Ascending aorta (tissue), 2 donors: ENCODE measurements at regions not wholly inside any gene's neighbourhood (a gene's known extent, or its start where the extent isn't known, plus 50 kb on each side); places are given as distances from the start of the nearest gene placed in this dataset.

Experiments used
- DNase-seq, 2 donors: peaks; one replicate each; pipeline ENCODE4 v3.0.0-alpha.2; 2019; ENCODE audit warnings: low spot score in 2 of 2
- H3K27ac ChIP-seq, 2 donors: fragments of 200-600 bp; sonication (generic); one replicate each; pipeline ENCODE4 v1.5.1; 2016 to 2017; ENCODE audit warnings: mild to moderate bottlenecking in 1 of 2
- H3K27me3 ChIP-seq: fragments of 200-600 bp; sonication (generic); one replicate; pipeline ENCODE4 v1.5.1; 2017
- H3K36me3 ChIP-seq, 2 donors: fragments of 200-600 bp; sonication (generic); one replicate each; pipeline ENCODE4 v1.5.1; 2016
- H3K4me1 ChIP-seq, 2 donors: fragments of 200-600 bp; sonication (generic); one replicate each; pipeline ENCODE4 v1.5.1; 2016 to 2017; ENCODE audit warnings: mild to moderate bottlenecking in 1 of 2
- H3K4me3 ChIP-seq, 2 donors: fragments of 200-600 bp; sonication (generic); one replicate each; pipeline ENCODE4 v1.5.1; 2016 to 2017; ENCODE audit warnings: mild to moderate bottlenecking in 1 of 2
- H3K9me3 ChIP-seq, 2 donors: fragments of 200-600 bp; sonication (generic); one replicate each; pipeline ENCODE4 v1.5.1; 2016
- intact Hi-C: fragments of 100-400 bp; cut with DNase I; formaldehyde crosslinking; loops from one replicate; pipeline ENCODE4 v1.15.1; 2023
- TF ChIP-seq, protein P1 (sequence below), 3 experiments: fragments of 200-600 bp in 2 of 3; fragments of 450-650 bp in 1 of 3; sonication (generic) in 2 of 3; IDR thresholded peaks; one replicate each; pipeline ENCODE4 v1.5.1; 2016 to 2019; ENCODE audit warnings: antibody characterized with exemption in 3 of 3, mild to moderate bottlenecking in 1 of 3, moderate library complexity in 1 of 3

DNA sequence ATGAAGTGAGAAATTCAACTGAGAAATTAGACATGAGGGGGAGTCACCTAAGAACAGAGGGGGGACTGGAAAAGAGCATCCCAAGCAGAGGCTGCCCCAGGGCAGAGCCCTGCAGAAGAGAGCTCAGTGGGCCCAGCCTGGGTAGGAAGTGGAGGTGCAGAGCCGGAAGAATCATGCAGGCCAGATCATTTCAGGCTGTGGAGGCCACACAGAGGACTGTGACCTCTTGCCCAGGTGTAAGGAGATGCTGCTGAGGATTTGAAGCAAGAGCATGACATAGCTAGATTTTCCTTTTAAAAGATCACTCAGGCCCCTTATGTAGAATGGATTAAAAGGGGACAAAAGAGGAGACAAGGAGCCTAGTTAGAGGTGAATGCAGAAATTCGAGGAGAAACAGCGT lies 63.9 kb upstream of the SPATA13 start:
- TF ChIP-seq, protein P1, sequence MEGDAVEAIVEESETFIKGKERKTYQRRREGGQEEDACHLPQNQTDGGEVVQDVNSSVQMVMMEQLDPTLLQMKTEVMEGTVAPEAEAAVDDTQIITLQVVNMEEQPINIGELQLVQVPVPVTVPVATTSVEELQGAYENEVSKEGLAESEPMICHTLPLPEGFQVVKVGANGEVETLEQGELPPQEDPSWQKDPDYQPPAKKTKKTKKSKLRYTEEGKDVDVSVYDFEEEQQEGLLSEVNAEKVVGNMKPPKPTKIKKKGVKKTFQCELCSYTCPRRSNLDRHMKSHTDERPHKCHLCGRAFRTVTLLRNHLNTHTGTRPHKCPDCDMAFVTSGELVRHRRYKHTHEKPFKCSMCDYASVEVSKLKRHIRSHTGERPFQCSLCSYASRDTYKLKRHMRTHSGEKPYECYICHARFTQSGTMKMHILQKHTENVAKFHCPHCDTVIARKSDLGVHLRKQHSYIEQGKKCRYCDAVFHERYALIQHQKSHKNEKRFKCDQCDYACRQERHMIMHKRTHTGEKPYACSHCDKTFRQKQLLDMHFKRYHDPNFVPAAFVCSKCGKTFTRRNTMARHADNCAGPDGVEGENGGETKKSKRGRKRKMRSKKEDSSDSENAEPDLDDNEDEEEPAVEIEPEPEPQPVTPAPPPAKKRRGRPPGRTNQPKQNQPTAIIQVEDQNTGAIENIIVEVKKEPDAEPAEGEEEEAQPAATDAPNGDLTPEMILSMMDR (IDR thresholded peaks at IDR 0.05), result no peak
- Histone ChIP-seq H3K9me3 (no peaks in the 10 kb centered on the region), H3K27me3 (no peaks in the 10 kb centered on the region), H3K4me3 (no peak overlapping the region), H3K27ac (no peak overlapping the region), H3K36me3 (no peaks in the 10 kb centered on the region), H3K4me1 (no peaks in the 10 kb centered on the region)
- no peak for DNase-seq
- intact Hi-C loops, result no loop called here

DNA sequence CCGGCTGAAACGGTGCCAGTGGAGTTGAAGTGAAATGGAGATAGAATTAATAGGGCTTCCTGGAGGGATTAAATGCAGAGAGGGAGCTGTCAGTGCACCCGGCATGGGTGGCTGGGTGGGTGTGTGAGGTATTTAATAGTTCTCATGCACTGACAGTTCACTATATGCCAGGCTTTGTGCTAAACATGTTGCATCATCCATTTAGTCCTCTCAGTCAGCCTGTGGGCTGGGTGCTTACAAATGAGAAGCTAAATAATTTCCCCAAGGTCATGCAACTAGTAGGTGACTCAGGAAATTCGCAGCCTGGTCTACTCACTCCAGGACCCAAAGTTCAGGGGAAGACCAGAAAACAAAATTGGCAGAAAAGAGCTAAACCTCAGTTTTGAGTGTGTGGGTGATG lies 63.5 kb upstream of the SPATA13 start:
- Histone ChIP-seq H3K36me3 (no peaks in the 10 kb centered on the region), H3K27me3 (no peaks in the 10 kb centered on the region), H3K4me1 (no peaks in the 10 kb centered on the region), H3K9me3 (no peaks in the 10 kb centered on the region), H3K27ac (no peak overlapping the region), H3K4me3 (no peak overlapping the region)
- intact Hi-C loops, result no loop called here
- no peak for DNase-seq
- TF ChIP-seq, protein P1 (IDR thresholded peaks at IDR 0.05), result no peak

DNA sequence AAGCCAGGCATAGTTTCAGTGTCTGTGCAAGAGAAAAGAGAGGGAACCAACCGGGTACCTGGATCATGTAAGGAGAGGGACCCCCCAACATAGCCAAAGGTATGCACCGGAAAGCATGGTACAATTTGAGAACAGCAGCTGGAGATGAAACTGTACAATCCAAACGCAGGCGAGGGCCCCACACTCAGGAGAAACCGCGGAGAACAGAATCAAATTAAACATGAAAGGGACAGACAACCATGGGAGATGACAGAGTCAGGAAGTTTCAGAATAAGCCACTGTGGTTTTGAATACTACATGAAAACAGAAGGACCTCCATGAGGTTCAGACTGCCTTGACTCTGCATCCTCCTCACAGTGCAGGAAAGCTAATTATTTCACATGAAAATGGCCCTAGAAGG lies 62.9 kb upstream of the SPATA13 start:
- Histone ChIP-seq H3K36me3 (no peaks in the 10 kb centered on the region), H3K4me3 (no peak overlapping the region), H3K27ac (no peak overlapping the region), H3K9me3 (no peaks in the 10 kb centered on the region), H3K4me1 (no peaks in the 10 kb centered on the region), H3K27me3 (no peaks in the 10 kb centered on the region)
- TF ChIP-seq, protein P1 (IDR thresholded peaks at IDR 0.05), result no peak
- intact Hi-C loops, result no loop called here
- DNase-seq, result no peak

DNA sequence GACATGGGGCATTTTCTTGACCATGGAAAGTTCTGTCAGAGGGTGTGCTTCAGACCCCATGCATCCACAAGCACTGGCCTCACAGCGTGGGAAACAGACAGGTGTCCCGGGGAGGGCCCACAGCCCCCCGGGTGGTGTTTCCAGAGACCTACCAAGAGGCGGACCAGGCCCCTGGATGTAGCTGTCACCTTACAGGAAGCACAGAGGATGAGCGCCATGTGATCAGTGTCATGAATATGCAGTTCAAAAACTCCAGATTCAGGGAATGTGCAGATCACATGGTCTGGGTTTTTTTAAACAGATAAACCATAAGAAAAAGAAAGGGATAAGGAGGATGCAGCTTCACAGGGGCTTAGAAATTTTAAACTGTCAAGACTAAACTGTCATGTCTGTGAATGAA lies 61.0 kb upstream of the SPATA13 start:
- no peak for DNase-seq
- Histone ChIP-seq H3K36me3 (no peaks in the 10 kb centered on the region), H3K4me3 (no peak overlapping the region), H3K27ac (no peak overlapping the region), H3K4me1 (no peaks in the 10 kb centered on the region), H3K27me3 (no peaks in the 10 kb centered on the region), H3K9me3 (no peaks in the 10 kb centered on the region)
- intact Hi-C loops, result no loop called here
- TF ChIP-seq, protein P1 (IDR thresholded peaks at IDR 0.05), result no peak

DNA sequence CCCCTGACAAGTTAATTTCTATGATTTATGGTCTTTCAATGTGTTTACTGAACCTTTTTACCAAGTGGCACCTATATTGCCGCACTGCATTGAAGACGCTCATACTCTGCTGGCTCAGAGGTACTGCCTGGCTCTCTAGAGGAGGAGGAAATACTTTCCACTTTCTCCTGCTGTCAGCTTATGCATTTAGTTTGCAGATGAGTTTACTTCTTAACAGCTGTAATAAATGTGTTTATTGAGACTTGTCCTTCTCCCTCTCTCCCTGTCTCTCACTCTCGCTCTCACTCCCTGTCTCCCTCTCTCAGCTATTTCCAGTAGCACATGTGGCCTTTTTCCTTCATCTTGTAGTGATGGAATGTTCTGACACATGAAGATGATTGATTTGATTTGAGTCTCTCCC lies 60.3 kb upstream of the SPATA13 start:
- Histone ChIP-seq H3K27ac (no peak overlapping the region), H3K27me3 (no peaks in the 10 kb centered on the region), H3K36me3 (no peaks in the 10 kb centered on the region), H3K4me3 (no peak overlapping the region), H3K4me1 (no peaks in the 10 kb centered on the region), H3K9me3 (no peaks in the 10 kb centered on the region)
- intact Hi-C loops, result no loop called here
- TF ChIP-seq, protein P1 (IDR thresholded peaks at IDR 0.05), result no peak
- DNase-seq, result no peak

DNA sequence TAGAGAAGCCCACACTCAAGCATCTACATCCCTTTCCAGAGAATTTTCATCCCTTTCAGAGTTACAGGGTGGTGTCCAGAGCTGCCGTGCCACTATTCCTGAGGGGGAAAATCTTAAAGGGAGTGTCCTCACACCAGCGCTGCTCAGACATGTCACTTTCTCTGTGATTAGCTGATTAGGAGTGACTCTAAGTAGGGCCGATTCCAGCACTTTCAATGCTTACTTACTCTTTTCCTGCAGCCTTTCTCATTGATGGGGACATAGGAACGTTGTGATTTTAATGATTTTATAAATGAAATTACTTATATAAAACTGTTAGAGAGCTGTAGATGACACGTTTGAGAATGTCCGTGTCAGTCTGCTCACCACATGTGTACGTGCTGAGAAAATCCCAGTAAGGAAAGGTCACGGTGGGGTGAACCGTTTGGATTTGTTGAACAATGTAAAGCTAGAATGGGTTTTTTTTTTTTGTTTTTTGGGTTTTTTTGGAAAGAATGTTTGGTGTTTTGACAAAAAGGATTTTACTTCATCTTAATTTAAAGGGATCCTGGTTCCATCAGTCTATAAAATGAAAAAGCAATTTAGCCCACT lies 56.6 kb upstream of the SPATA13 start:
- TF ChIP-seq, protein P1 (IDR thresholded peaks at IDR 0.05), result no peak
- intact Hi-C loops, result no loop called here
- Histone ChIP-seq H3K9me3 (no peaks in the 10 kb centered on the region), H3K36me3 (no peaks in the 10 kb centered on the region), H3K27me3 (no peaks in the 10 kb centered on the region), H3K4me3 (no peak overlapping the region), H3K27ac (no peak overlapping the region), H3K4me1 (no peaks in the 10 kb centered on the region)
- no peak for DNase-seq
